ENCODE measurements at regions not wholly inside any gene's neighbourhood (a gene's known extent, or its start where the extent isn't known, plus 50 kb on each side); places are given as distances from the start of the nearest gene placed in this dataset.

- DNase-seq (no peak), ATAC-seq (ENCODE audit: low read depth) (no peak)
- no peak overlapping the region for H3K18ac ChIP-seq (ENCODE audit: low read depth, low read length)
- H3K9me1 ChIP-seq (ENCODE audit: insufficient read depth, low read length): peaks cover 6% of the 10 kb centered on the region; the same call in 1 of the 2 replicates
- no peak overlapping the region for H4K91ac ChIP-seq (ENCODE audit: insufficient read depth, low read depth, low read length)
- H3K36me3 ChIP-seq (ENCODE audit: control insufficient read depth, insufficient read depth, low read length): no peaks in the 10 kb centered on the region
- H3K9ac ChIP-seq (ENCODE audit: low read depth, low read length): no peak overlapping the region
- 0 out of 3 replicates have a peak overlapping the region, but pooled peaks have one; percentile 31 for H2BK15ac ChIP-seq (ENCODE audit: low read depth, low read length)
- no peaks in the 10 kb centered on the region for H3K79me1 ChIP-seq (ENCODE audit: low read depth in 1 of 2, low read length in 2 of 2)
- dilution Hi-C loops (cut with HindIII; ENCODE audit: low sequenced_read_pairs, unreplicated experiment): no loop called here
- intact Hi-C loops (cut with micrococcal nuclease): no loop called here
- H3K4me1 ChIP-seq (ENCODE audit: control insufficient read depth, insufficient read depth, low read length): peaks cover 2% of the 10 kb centered on the region
- peak overlapping the region; percentile 39; the same call in 1 of the 2 replicates for H2AK5ac ChIP-seq (ENCODE audit: low read depth, low read length)
- H3K14ac ChIP-seq (replicated peaks; ENCODE audit: low read depth, low read length): no peak overlapping the region
- H3K56ac ChIP-seq (ENCODE audit: extremely low read depth, insufficient read depth, low read length): no peak overlapping the region
- in situ Hi-C loops (cut with MboI; ENCODE audit: low sequenced_read_pairs): no loop called here
- no peak overlapping the region for H3K27ac ChIP-seq (ENCODE audit: insufficient read depth, low read length)
- POLR2A ChIA-PET (ENCODE audit: unreplicated experiment): no interaction called here
- no TSS peak for BruUV-seq (replicated peaks)
- no peak overlapping the region for H2BK5ac ChIP-seq (ENCODE audit: low read depth, low read length, poor library complexity, severe bottlenecking)
- TF ChIP-seq NFE2L2 (IDR thresholded peaks at IDR 0.05; ENCODE audit: low read depth, low read length) (no peak), POLR2A (IDR thresholded peaks at IDR 0.05; ENCODE audit: low read depth, low read length) (no peak), ELK1 (IDR thresholded peaks at IDR 0.05; ENCODE audit: borderline replicate concordance, low read depth, low read length) (no peak), RFX5 (IDR thresholded peaks at IDR 0.05; ENCODE audit: low read depth, low read length) (no peak), RCOR1 (IDR thresholded peaks at IDR 0.05; ENCODE audit: insufficient replicate concordance, low read length) (no peak)
- H3K4me3 ChIP-seq (ENCODE audit: insufficient read depth, low read depth, low read length): no peak overlapping the region
- no peak overlapping the region for H4K8ac ChIP-seq (ENCODE audit: low read depth in 2 of 2, low read length in 2 of 2)
- H2AK9ac ChIP-seq (replicated peaks; ENCODE audit: low read depth, low read length, poor library complexity): no peak overlapping the region
- CTCF ChIA-PET: no interaction called here
- H2BK20ac ChIP-seq (ENCODE audit: low read depth, low read length): 0 out of 2 replicates have a peak overlapping the region, but pooled peaks have one; percentile 58
- H3K9me3 ChIP-seq (ENCODE audit: control insufficient read depth, insufficient read depth, low read length): peaks cover 3% of the 10 kb centered on the region
- H3K4me2 ChIP-seq (ENCODE audit: low read depth, low read length): no peak overlapping the region
- no peak overlapping the region for H3K23ac ChIP-seq (ENCODE audit: low read depth, low read length)
- no peak overlapping the region for H2BK120ac ChIP-seq (ENCODE audit: low read depth, low read length)
- WGBS, 2 experiments (ENCODE audit: extremely low coverage in 2 of 2, insufficient read length in 1 of 2): 83% methylated on average over 6 of the region's 15 CpGs; no CpG with 5 or more reads in 1 of the 2 experiments
- no peak overlapping the region for H4K5ac ChIP-seq (ENCODE audit: low read depth, low read length)
- H4K20me1 ChIP-seq (ENCODE audit: insufficient read depth, low read length): no peaks in the 10 kb centered on the region
- H3K27me3 ChIP-seq (ENCODE audit: control insufficient read depth, insufficient read depth, low read length): no peaks in the 10 kb centered on the region
- no peak overlapping the region for H3K4ac ChIP-seq (ENCODE audit: low read depth, low read length)
- no peak overlapping the region for H2AFZ ChIP-seq (replicated peaks; ENCODE audit: low read length, poor library complexity)
Observed at GRCh38 chr13:63693696-63694095, 2278.0 kb upstream of the PCDH20 start.
